ENCODE measurements at regions not wholly inside any gene's neighbourhood (a gene's known extent, or its start where the extent isn't known, plus 50 kb on each side); places are given as distances from the start of the nearest gene placed in this dataset.

GRCh38 chr4:11019451-11020240, 335.1 kb upstream of the CLNK start:
- no peak for DNase-seq (ENCODE audit: low spot score)

GRCh38 chr4:11014199-11014598, 329.6 kb upstream of the CLNK start:
- TF ChIP-seq CTCF (IDR thresholded peaks at IDR 0.05; ENCODE audit: extremely low read depth, missing control alignments): no peak
- DNase-seq (ENCODE audit: low spot score): no peak

More at GRCh38 chr4:11019451-11020240, 335.1 kb upstream of the CLNK start:
- TF ChIP-seq CTCF (IDR thresholded peaks at IDR 0.05; ENCODE audit: extremely low read depth, missing control alignments): no peak

- DNase-seq (ENCODE audit: low spot score): no peak
- TF ChIP-seq CTCF (IDR thresholded peaks at IDR 0.05; ENCODE audit: extremely low read depth, missing control alignments): no peak
These were observed 328.6 kb upstream of the CLNK start for GRCh38 chr4:11013094-11013664.

GRCh38 chr4:11011249-11011648, 326.7 kb upstream of the CLNK start:
- no peak for DNase-seq (ENCODE audit: low spot score)
- no peak for TF ChIP-seq CTCF (IDR thresholded peaks at IDR 0.05; ENCODE audit: extremely low read depth, missing control alignments)

- DNase-seq (ENCODE audit: low spot score): no peak
- TF ChIP-seq CTCF (IDR thresholded peaks at IDR 0.05; ENCODE audit: extremely low read depth, missing control alignments): no peak
These were observed 326.1 kb upstream of the CLNK start for GRCh38 chr4:11010624-11011023.

- no peak for DNase-seq (ENCODE audit: low spot score)
- no peak for TF ChIP-seq CTCF (IDR thresholded peaks at IDR 0.05; ENCODE audit: extremely low read depth, missing control alignments)
These were observed 324.7 kb upstream of the CLNK start for GRCh38 chr4:11009281-11009680.

- TF ChIP-seq CTCF (IDR thresholded peaks at IDR 0.05; ENCODE audit: extremely low read depth, missing control alignments): no peak
- no peak for DNase-seq (ENCODE audit: low spot score)
These were observed 320.7 kb upstream of the CLNK start for GRCh38 chr4:11005300-11005699.
